MCF 10A (cell line): ENCODE measurements at regions not wholly inside any gene's neighbourhood (a gene's known extent, or its start where the extent isn't known, plus 50 kb on each side); places are given as distances from the start of the nearest gene placed in this dataset.

ENCODE experiments used
- BruUV-seq: library from RNA; stranded (reverse); fragments of 400-500 nt; replicated peaks from 2 replicates; lab custom pipeline; 2021; lab: Mats Ljungman, UMichigan
- CTCF ChIA-PET: fragments of 300-600 bp; sonication (Branson Sonifier 250); formaldehyde crosslinking; extraction: SDS; loops from one replicate; lab custom pipeline; 2021; ENCODE audit warnings: antibody characterized with exemption, inconsistent platforms; lab: Yijun Ruan, JAX
- POLR2A ChIA-PET: fragments of 300-600, 350-650 bp; sonication (Branson Sonifier 250); formaldehyde crosslinking; extraction: SDS; loops from one replicate; lab custom pipeline; 2020; ENCODE audit warnings: antibody characterized with exemption, inconsistent platforms; lab: Yijun Ruan, JAX
- DNase-seq: peaks from one replicate; pipeline ENCODE4 v3.0.0-alpha.2; 2018; ENCODE audit not compliant: unreplicated experiment
- H3K27ac Mint-ChIP-seq: one replicate; pipeline ENCODE4 v1.8.0; 2022; ENCODE audit warnings: mild to moderate bottlenecking, low read depth, mixed read lengths; ENCODE audit not compliant: unreplicated experiment
- H3K27me3 Mint-ChIP-seq: one replicate; pipeline ENCODE4 v1.8.0; 2022; ENCODE audit warnings: mixed read lengths; ENCODE audit not compliant: insufficient read depth, unreplicated experiment
- H3K36me3 Mint-ChIP-seq: one replicate; pipeline ENCODE4 v1.8.0; 2022; ENCODE audit warnings: mild to moderate bottlenecking, moderate library complexity, mixed read lengths; ENCODE audit not compliant: insufficient read depth, unreplicated experiment
- H3K4me1 Mint-ChIP-seq: one replicate; pipeline ENCODE4 v1.8.0; 2022; ENCODE audit warnings: mixed read lengths; ENCODE audit not compliant: insufficient read depth, unreplicated experiment
- H3K4me3 Mint-ChIP-seq: one replicate; pipeline ENCODE4 v1.8.0; 2022; ENCODE audit warnings: mild to moderate bottlenecking, moderate library complexity, mixed read lengths; ENCODE audit not compliant: unreplicated experiment
- H3K9me3 Mint-ChIP-seq: one replicate; pipeline ENCODE4 v1.8.0; 2022; ENCODE audit warnings: mixed read lengths; ENCODE audit not compliant: unreplicated experiment
- intact Hi-C: fragments of 100-400 bp; cut with micrococcal nuclease; formaldehyde crosslinking; loops from 2 replicates; pipeline ENCODE4 v1.14.1; 2022
- TF ChIP-seq, protein P1 (sequence below): fragments of 200-600 bp; IDR thresholded peaks from one replicate; pipeline ENCODE4 v1.8.0; 2022; ENCODE audit warnings: antibody characterized with exemption, mild to moderate bottlenecking; ENCODE audit not compliant: unreplicated experiment

DNA sequence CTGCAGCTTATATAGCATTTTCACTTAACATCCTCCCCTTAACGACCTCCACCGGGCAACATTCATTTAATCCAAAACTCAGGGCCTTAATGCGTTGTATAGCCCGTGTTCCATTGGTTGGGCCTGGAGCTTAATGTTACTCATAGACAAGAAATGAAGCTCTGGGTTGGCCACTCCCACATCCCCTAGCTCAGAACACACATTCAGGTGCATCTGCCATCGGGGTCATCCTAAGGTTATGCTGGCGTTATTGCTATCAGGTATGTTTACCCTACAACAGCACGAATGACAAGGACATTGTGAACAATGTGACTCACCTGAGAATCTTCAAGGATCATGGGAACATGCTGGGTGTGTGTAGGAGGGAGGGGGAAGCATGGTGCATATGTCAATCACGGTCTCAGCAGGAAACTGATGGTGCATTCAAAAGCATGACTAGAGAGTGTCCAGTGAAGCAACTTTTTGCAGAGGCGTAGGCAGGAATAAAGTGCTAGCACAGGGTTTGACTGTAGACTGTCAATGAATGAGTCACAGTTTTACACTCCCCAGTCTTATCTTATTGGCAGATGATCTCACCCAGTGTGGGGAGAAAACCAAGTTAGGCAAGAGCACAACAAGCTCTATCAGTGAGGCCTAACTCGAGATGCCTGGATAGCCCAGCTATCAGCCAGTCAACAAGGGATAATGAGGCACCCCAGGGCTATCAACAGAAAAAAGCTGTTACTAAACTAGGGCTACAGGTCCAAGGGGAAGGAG, 402.1 kb upstream of the MCTP2 start:
- TF ChIP-seq, protein P1, sequence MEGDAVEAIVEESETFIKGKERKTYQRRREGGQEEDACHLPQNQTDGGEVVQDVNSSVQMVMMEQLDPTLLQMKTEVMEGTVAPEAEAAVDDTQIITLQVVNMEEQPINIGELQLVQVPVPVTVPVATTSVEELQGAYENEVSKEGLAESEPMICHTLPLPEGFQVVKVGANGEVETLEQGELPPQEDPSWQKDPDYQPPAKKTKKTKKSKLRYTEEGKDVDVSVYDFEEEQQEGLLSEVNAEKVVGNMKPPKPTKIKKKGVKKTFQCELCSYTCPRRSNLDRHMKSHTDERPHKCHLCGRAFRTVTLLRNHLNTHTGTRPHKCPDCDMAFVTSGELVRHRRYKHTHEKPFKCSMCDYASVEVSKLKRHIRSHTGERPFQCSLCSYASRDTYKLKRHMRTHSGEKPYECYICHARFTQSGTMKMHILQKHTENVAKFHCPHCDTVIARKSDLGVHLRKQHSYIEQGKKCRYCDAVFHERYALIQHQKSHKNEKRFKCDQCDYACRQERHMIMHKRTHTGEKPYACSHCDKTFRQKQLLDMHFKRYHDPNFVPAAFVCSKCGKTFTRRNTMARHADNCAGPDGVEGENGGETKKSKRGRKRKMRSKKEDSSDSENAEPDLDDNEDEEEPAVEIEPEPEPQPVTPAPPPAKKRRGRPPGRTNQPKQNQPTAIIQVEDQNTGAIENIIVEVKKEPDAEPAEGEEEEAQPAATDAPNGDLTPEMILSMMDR = no peak
- CTCF ChIA-PET = interaction anchor here (0.6 to 1.3 kb wide), 3 partner anchors 9 to 742 kb away, joined by 3 to 4 read pairs (median 3); no protein-coding TSS in a partner anchor
- BruUV-seq = no TSS peak

DNA sequence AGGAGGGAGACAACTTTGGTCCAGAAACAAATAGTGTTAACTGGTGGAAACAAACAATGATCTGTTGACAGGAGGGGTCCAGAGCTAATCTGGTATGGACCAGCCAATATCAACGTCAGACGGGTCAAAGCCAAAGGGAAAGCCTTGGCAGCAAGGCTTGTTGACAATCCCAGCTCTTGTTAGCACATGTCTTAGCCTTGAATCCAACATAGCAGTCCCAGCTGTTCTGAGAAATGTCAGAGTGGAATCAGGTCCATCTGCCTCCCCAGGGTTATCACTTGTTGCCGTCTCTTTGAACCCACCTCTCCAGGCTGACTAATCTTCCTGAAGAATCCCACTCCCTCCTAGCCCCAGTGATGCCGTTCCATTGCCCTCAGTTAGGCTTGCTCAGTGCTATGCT, 404.6 kb upstream of the MCTP2 start:
- DNase-seq = no peak
- no TSS peak for BruUV-seq
- Mint-ChIP-seq H3K4me1 (peaks cover 36% of the 10 kb centered on the region), H3K36me3 (no peaks in the 10 kb centered on the region), H3K27me3 (no peaks in the 10 kb centered on the region), H3K4me3 (no peak overlapping the region), H3K27ac (no peak overlapping the region), H3K9me3 (no peaks in the 10 kb centered on the region)
- ChIA-PET CTCF (no interaction called here), POLR2A (interaction anchor here (0.6 kb wide), 1 partner anchor 1956 kb away, joined by 4 read pairs; no protein-coding TSS in a partner anchor)
- TF ChIP-seq, protein P1 = no peak
- intact Hi-C loops = no loop called here

More for the DNA sequence above, 402.1 kb upstream of the MCTP2 start:
- Mint-ChIP-seq H3K4me3 (no peak overlapping the region), H3K27ac (peak overlapping the region; percentile 93), H3K9me3 (no peaks in the 10 kb centered on the region), H3K4me1 (peaks cover 36% of the 10 kb centered on the region), H3K36me3 (no peaks in the 10 kb centered on the region), H3K27me3 (no peaks in the 10 kb centered on the region)
- POLR2A ChIA-PET = interaction anchor here (0.6 to 1.6 kb wide), 16 partner anchors 9 to 959 kb away, joined by 3 to 13 read pairs (median 4); no protein-coding TSS in a partner anchor
- peak; percentile 97 for DNase-seq
- intact Hi-C loops = no loop called here

DNA sequence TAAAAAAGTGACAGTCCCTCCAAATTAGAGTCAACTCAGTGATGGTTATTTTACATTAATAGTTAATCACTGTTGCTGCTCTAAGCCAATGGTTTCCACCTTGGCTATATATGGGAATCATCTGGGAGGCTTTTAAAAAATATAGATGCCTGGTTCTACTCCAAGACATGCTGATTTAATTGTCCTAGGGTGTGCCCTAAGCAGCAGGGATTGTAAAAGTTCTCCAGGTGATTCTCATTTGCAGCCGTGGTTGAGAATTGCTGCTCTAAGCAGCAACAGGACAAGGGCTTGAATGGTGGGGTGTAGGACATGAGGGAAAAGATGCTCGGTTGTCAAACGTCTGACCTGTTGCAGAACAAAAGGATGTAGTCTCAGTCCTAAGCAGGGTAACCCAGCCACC, 405.1 kb upstream of the MCTP2 start:
- Mint-ChIP-seq H3K4me3 (no peak overlapping the region), H3K9me3 (no peaks in the 10 kb centered on the region), H3K4me1 (peaks cover 36% of the 10 kb centered on the region), H3K36me3 (no peaks in the 10 kb centered on the region), H3K27ac (no peak overlapping the region), H3K27me3 (no peaks in the 10 kb centered on the region)
- ChIA-PET CTCF (no interaction called here), POLR2A (no interaction called here)
- DNase-seq = no peak
- no TSS peak for BruUV-seq
- intact Hi-C loops = no loop called here
- TF ChIP-seq, protein P1 = no peak

DNA sequence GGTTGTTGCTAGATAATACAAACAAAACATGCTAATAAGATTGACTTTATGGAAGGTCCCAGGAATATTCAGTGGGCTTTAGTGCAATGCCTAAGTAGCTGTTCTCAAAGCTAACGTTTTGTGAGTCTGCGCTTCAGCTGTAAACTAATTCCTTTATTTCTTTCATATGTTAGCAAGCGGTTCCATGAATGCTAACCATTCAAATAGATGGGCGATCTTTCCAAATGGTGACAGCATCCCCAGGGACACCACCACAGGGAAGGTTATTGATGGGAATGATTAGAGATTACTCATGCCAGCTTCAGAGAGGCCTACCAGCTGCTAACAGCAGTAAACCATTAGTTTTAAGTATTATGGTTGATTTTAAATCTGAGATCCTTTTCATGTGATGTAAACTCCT, 405.7 kb upstream of the MCTP2 start:
- Mint-ChIP-seq H3K27me3 (no peaks in the 10 kb centered on the region), H3K4me1 (peaks cover 29% of the 10 kb centered on the region), H3K36me3 (no peaks in the 10 kb centered on the region), H3K4me3 (no peak overlapping the region), H3K9me3 (no peaks in the 10 kb centered on the region), H3K27ac (no peak overlapping the region)
- ChIA-PET CTCF (no interaction called here), POLR2A (no interaction called here)
- TF ChIP-seq, protein P1 = no peak
- no TSS peak for BruUV-seq
- DNase-seq = no peak
- intact Hi-C loops = no loop called here
